ENCODE measurements at regions not wholly inside any gene's neighbourhood (a gene's known extent, or its start where the extent isn't known, plus 50 kb on each side); places are given as distances from the start of the nearest gene placed in this dataset.

GRCh38 chr10:128632694-128633093, 506.5 kb upstream of the MKI67 start:
- TF ChIP-seq CTCF (IDR thresholded peaks at IDR 0.05; ENCODE audit: extremely low read depth, insufficient read depth, missing control alignments) = no peak
- in situ Hi-C loops (cut with MboI; ENCODE audit: low pct_unique_long_range_greater_than_20kb, low sequenced_read_pairs, unreplicated experiment) = no loop called here
- DNase-seq (ENCODE audit: low spot score) = no peak

- TF ChIP-seq CTCF (IDR thresholded peaks at IDR 0.05; ENCODE audit: extremely low read depth, insufficient read depth, missing control alignments) = no peak
- in situ Hi-C loops (cut with MboI; ENCODE audit: low pct_unique_long_range_greater_than_20kb, low sequenced_read_pairs, unreplicated experiment) = no loop called here
- no peak for DNase-seq (ENCODE audit: low spot score)
Observed at GRCh38 chr10:128633864-128634540, 507.8 kb upstream of the MKI67 start.

- no peak for DNase-seq (ENCODE audit: low spot score)
Observed at GRCh38 chr10:128642023-128642422, 515.8 kb upstream of the MKI67 start.

GRCh38 chr10:128642502-128642901, 516.3 kb upstream of the MKI67 start:
- TF ChIP-seq CTCF (IDR thresholded peaks at IDR 0.05; ENCODE audit: extremely low read depth, insufficient read depth, missing control alignments) = no peak
- DNase-seq (ENCODE audit: low spot score) = no peak
- in situ Hi-C loops (cut with MboI; ENCODE audit: low pct_unique_long_range_greater_than_20kb, low sequenced_read_pairs, unreplicated experiment) = no loop called here

More at GRCh38 chr10:128642023-128642422, 515.8 kb upstream of the MKI67 start:
- in situ Hi-C loops (cut with MboI; ENCODE audit: low pct_unique_long_range_greater_than_20kb, low sequenced_read_pairs, unreplicated experiment) = no loop called here
- TF ChIP-seq CTCF (IDR thresholded peaks at IDR 0.05; ENCODE audit: extremely low read depth, insufficient read depth, missing control alignments) = no peak

- DNase-seq (ENCODE audit: low spot score) = no peak
- in situ Hi-C loops (cut with MboI; ENCODE audit: low pct_unique_long_range_greater_than_20kb, low sequenced_read_pairs, unreplicated experiment) = no loop called here
- TF ChIP-seq CTCF (IDR thresholded peaks at IDR 0.05; ENCODE audit: extremely low read depth, insufficient read depth, missing control alignments) = no peak
Observed at GRCh38 chr10:128643658-128644057, 517.4 kb upstream of the MKI67 start.

- no peak for TF ChIP-seq CTCF (IDR thresholded peaks at IDR 0.05; ENCODE audit: extremely low read depth, insufficient read depth, missing control alignments)
- DNase-seq (ENCODE audit: low spot score) = no peak
- in situ Hi-C loops (cut with MboI; ENCODE audit: low pct_unique_long_range_greater_than_20kb, low sequenced_read_pairs, unreplicated experiment) = no loop called here
Observed at GRCh38 chr10:128645486-128645885, 519.3 kb upstream of the MKI67 start.
